ENCODE measurements at regions not wholly inside any gene's neighbourhood (a gene's known extent, or its start where the extent isn't known, plus 50 kb on each side); places are given as distances from the start of the nearest gene placed in this dataset.

DNA sequence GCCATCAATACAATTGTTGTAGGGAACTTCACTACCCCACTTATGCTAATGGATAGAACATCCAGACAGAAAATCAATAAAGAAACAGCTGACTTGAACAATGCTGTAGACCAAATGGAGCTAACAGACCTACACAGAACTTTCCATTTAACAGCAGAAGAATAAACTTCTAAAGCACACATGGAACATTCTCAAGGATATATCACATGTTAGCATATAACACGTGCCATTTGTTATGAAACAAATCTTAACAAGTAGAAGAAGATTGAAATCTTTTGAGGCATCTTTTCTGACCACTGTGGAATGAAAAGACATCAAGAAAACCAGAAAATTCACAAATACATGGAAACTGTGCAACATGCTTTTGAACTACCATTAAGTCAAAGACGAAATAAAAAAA, 62.5 kb upstream of the RNU6-8 start:
- TF ChIP-seq CTCF (IDR thresholded peaks at IDR 0.05), result no peak
- no peak for TF ChIP-seq EP300 (IDR thresholded peaks at IDR 0.05)
- TF ChIP-seq POLR2AphosphoS5 (IDR thresholded peaks at IDR 0.05), result no peak
